ENCODE measurements at regions not wholly inside any gene's neighbourhood (a gene's known extent, or its start where the extent isn't known, plus 50 kb on each side); places are given as distances from the start of the nearest gene placed in this dataset.
A peak's percentile ranks its signal among the peaks of the same experiment; 100 is the strongest.
"Not testable (repeated sequence)": the region's sequence is repeated elsewhere in the genome, so short reads cannot be mapped to it uniquely, and the experiment has no call there.

GRCh38 chr18:14435460-14435859, 107.9 kb downstream of the POTEC start:
- not testable (repeated sequence) for H3K27ac ChIP-seq (ENCODE audit: low read depth in 1 of 2, low read length in 2 of 2)
- WGBS, result 84% methylated on average over 4 of the region's 4 CpGs

GRCh38 chr18:14432371-14432770, 111.0 kb downstream of the POTEC start:
- H3K27me3 ChIP-seq (ENCODE audit: control insufficient read depth in 4 of 4, insufficient read depth in 4 of 4, low read length in 3 of 4); H3K4me3 ChIP-seq (ENCODE audit: low read depth in 1 of 3, low read length in 3 of 3); H3K4me1 ChIP-seq (ENCODE audit: control insufficient read depth in 4 of 4, insufficient read depth in 4 of 4, low read length in 3 of 4); H3K9me3 ChIP-seq (ENCODE audit: control insufficient read depth in 4 of 4, low read length in 3 of 4); H3K9ac ChIP-seq (ENCODE audit: low read depth in 1 of 2, low read length in 2 of 2); DNase-seq (ENCODE audit: low spot score); H3K27ac ChIP-seq (ENCODE audit: low read depth in 1 of 2, low read length in 2 of 2); H3K36me3 ChIP-seq (ENCODE audit: control insufficient read depth in 4 of 4, insufficient read depth in 3 of 4, low read depth in 1 of 4, low read length in 3 of 4): not testable (repeated sequence)
- 95% methylated on average over 10 of the region's 10 CpGs for WGBS

More at GRCh38 chr18:14435460-14435859, 107.9 kb downstream of the POTEC start:
- not testable (repeated sequence) for H3K9ac ChIP-seq (ENCODE audit: low read depth in 1 of 2, low read length in 2 of 2); DNase-seq (ENCODE audit: low spot score); H3K36me3 ChIP-seq (ENCODE audit: control insufficient read depth in 4 of 4, insufficient read depth in 3 of 4, low read depth in 1 of 4, low read length in 3 of 4); H3K9me3 ChIP-seq (ENCODE audit: control insufficient read depth in 4 of 4, low read length in 3 of 4); H3K4me3 ChIP-seq (ENCODE audit: low read depth in 1 of 3, low read length in 3 of 3); H3K27me3 ChIP-seq (ENCODE audit: control insufficient read depth in 4 of 4, insufficient read depth in 4 of 4, low read length in 3 of 4); H3K4me1 ChIP-seq (ENCODE audit: control insufficient read depth in 4 of 4, insufficient read depth in 4 of 4, low read length in 3 of 4)

- peak; percentile 58 for DNase-seq (ENCODE audit: low spot score)
- Histone ChIP-seq H3K4me3 (ENCODE audit: low read depth in 1 of 3, low read length in 3 of 3) (peak overlapping the region; percentile 41 to 59 (median 51)), H3K27ac (ENCODE audit: low read depth in 1 of 2, low read length in 2 of 2) (peak overlapping the region; percentile 62 to 78)
- not testable (repeated sequence) for H3K27me3 ChIP-seq (ENCODE audit: control insufficient read depth in 4 of 4, insufficient read depth in 4 of 4, low read length in 3 of 4); H3K36me3 ChIP-seq (ENCODE audit: control insufficient read depth in 4 of 4, insufficient read depth in 3 of 4, low read depth in 1 of 4, low read length in 3 of 4); H3K9me3 ChIP-seq (ENCODE audit: control insufficient read depth in 4 of 4, low read length in 3 of 4); H3K4me1 ChIP-seq (ENCODE audit: control insufficient read depth in 4 of 4, insufficient read depth in 4 of 4, low read length in 3 of 4); H3K9ac ChIP-seq (ENCODE audit: low read depth in 1 of 2, low read length in 2 of 2)
- under 1% methylated on average over 46 of the region's 46 CpGs for WGBS
- peak; percentile 47 for TF ChIP-seq SP1 (IDR thresholded peaks at IDR 0.05)
- TF ChIP-seq RXRA (IDR thresholded peaks at IDR 0.05), result peak; percentile 73 to 81
- peak; percentile 37 for TF ChIP-seq YY1 (IDR thresholded peaks at IDR 0.05)
Measured at GRCh38 chr18:14431031-14431521, 112.3 kb downstream of the POTEC start.

- TF ChIP-seq RAD21 (IDR thresholded peaks at IDR 0.05) (peak; percentile 28 to 66), CTCF (IDR thresholded peaks at IDR 0.05; ENCODE audit: low read depth, low read length, missing input control) (peak; percentile 27)
- H3K27ac ChIP-seq (ENCODE audit: low read depth in 1 of 2, low read length in 2 of 2); DNase-seq (ENCODE audit: low spot score); H3K4me1 ChIP-seq (ENCODE audit: control insufficient read depth in 4 of 4, insufficient read depth in 4 of 4, low read length in 3 of 4); H3K36me3 ChIP-seq (ENCODE audit: control insufficient read depth in 4 of 4, insufficient read depth in 3 of 4, low read depth in 1 of 4, low read length in 3 of 4); H3K4me3 ChIP-seq (ENCODE audit: low read depth in 1 of 3, low read length in 3 of 3); H3K9ac ChIP-seq (ENCODE audit: low read depth in 1 of 2, low read length in 2 of 2); H3K9me3 ChIP-seq (ENCODE audit: control insufficient read depth in 4 of 4, low read length in 3 of 4); H3K27me3 ChIP-seq (ENCODE audit: control insufficient read depth in 4 of 4, insufficient read depth in 4 of 4, low read length in 3 of 4): not testable (repeated sequence)
- WGBS, result under 1% methylated on average over 8 of the region's 8 CpGs
Measured at GRCh38 chr18:14415806-14416205, 127.6 kb downstream of the POTEC start.

- H3K4me3 ChIP-seq (ENCODE audit: low read depth in 1 of 3, low read length in 3 of 3); H3K36me3 ChIP-seq (ENCODE audit: control insufficient read depth in 4 of 4, insufficient read depth in 3 of 4, low read depth in 1 of 4, low read length in 3 of 4); H3K27me3 ChIP-seq (ENCODE audit: control insufficient read depth in 4 of 4, insufficient read depth in 4 of 4, low read length in 3 of 4); H3K9ac ChIP-seq (ENCODE audit: low read depth in 1 of 2, low read length in 2 of 2); H3K4me1 ChIP-seq (ENCODE audit: control insufficient read depth in 4 of 4, insufficient read depth in 4 of 4, low read length in 3 of 4); H3K9me3 ChIP-seq (ENCODE audit: control insufficient read depth in 4 of 4, low read length in 3 of 4); H3K27ac ChIP-seq (ENCODE audit: low read depth in 1 of 2, low read length in 2 of 2); DNase-seq (ENCODE audit: low spot score): not testable (repeated sequence)
- 59% methylated on average over 5 of the region's 6 CpGs for WGBS
Measured at GRCh38 chr18:14415399-14415798, 128.0 kb downstream of the POTEC start.

Measured in liver (tissue), 8 donors.